Ovary (tissue), 7 donors: ENCODE measurements at regions not wholly inside any gene's neighbourhood (a gene's known extent, or its start where the extent isn't known, plus 50 kb on each side); places are given as distances from the start of the nearest gene placed in this dataset.

Experiments
- DNase-seq, 5 donors: peaks; one replicate each; pipeline ENCODE4 v3.0.0-alpha.2; 2019 to 2020
- H3K27ac ChIP-seq, 2 donors: fragments of 200-600 bp; one replicate each; pipeline versions ENCODE4 v1.5.1 to v1.8.0; 2019 to 2022
- H3K27me3 ChIP-seq: fragments of 200-600 bp; one replicate; pipeline ENCODE4 v1.8.0; 2022
- H3K36me3 ChIP-seq: fragments of 200-600 bp; sonication (generic); one replicate; pipeline ENCODE4 v1.5.1; 2019
- H3K4me1 ChIP-seq: one replicate; pipeline ENCODE4 v1.8.1; 2013; ENCODE audit warnings: mild to moderate bottlenecking, moderate library complexity; ENCODE audit not compliant: insufficient read depth
- H3K4me3 ChIP-seq: fragments of 200-600 bp; sonication (generic); one replicate; pipeline ENCODE4 v1.5.1; 2017
- H3K9me3 ChIP-seq, 2 donors: fragments of 200-600 bp in 1 of 2; sonication (generic) in 1 of 2; one replicate each; pipeline versions ENCODE4 v1.5.1 to v1.8.1; 2013 to 2019; ENCODE audit warnings: mild to moderate bottlenecking in 1 of 2, moderate library complexity in 1 of 2
- CTCF ChIP-seq, 3 donors: fragments of 450-650 bp in 2 of 3; fragments of 200-600 bp in 1 of 3; IDR thresholded peaks; one replicate each; pipeline versions ENCODE4 v1.5.1 to v1.8.0; 2016 to 2022; ENCODE audit warnings: antibody characterized with exemption in 3 of 3, mild to moderate bottlenecking in 1 of 3
- EP300 ChIP-seq: sonication (generic); formaldehyde crosslinking; IDR thresholded peaks from one replicate; pipeline ENCODE4 v1.6.1; 2017; ENCODE audit warnings: antibody characterized with exemption
- POLR2A ChIP-seq: fragments of 450-650 bp; IDR thresholded peaks from one replicate; pipeline ENCODE4 v1.6.1; 2017; ENCODE audit warnings: antibody characterized with exemption, mild to moderate bottlenecking, moderate library complexity
- WGBS, 3 donors: extraction: QIAGEN DNeasy Blood & Tissue Kit in 1 of 3; methylation state at CpG; one replicate each; pipeline versions ENCODE4 v1.1.5 to v1.1.7; 2013 to 2017; 5-methylcytosine and 5-hydroxymethylcytosine counted together
- intact Hi-C, 4 donors: fragments of 100-400 bp; cut with DNase I; formaldehyde crosslinking; loops; one replicate each; pipeline versions ENCODE4 v1.11.0 to v1.15.1; 2022 to 2023
- donor health status: DM: no; HTN: no; CAD: no; lungs with moderate emphysema.
- donor health status: DM: no; HTN: no; CAD: no.
- donor health status: Bipolar disorder and iron deficiency.
- donor health status: DM: no; HTN: no; CAD: no.
- donor health status: DM: yes; HTN: yes; CAD: no.

DNA sequence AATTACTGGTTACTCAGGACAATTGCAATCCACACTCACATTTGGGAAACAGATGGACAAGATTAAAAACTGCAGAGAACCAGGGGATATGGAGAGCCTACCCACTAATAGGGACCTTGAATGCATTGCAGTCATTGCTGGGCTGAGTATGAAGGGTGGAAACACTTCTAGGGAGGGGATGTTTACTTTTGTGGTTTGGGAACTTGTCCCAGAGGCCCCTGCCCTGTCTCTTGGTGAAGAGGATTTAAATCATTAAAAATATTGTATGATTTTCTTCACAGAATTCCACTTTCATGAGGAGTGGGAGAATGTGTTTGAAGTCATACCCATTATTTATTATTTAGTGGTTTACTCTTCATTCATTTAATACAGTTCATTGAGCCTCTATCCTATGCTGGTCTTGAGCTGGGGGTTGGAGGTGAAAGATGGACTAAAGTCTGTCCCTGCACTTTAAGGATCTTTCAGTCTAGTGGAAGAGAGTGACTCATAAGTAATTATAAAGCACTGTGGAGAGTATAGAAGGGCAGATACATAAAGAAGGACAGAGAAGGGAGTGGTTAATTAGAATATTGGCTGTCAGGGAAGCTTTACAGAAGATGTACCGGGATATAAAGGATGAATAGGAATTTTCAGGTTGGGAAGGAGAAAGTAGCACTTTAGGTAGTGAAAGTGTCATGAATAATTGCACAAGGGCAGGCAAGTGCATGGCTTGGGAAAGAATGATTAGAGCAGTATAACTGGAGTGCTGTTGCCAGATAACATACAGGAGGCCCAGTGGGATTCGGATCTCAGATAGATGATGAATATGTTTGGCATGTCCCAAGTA is 313.4 kb downstream of the LPIN1 start:
- no peak for DNase-seq
- Histone ChIP-seq H3K27me3 (no peaks in the 10 kb centered on the region), H3K36me3 (no peaks in the 10 kb centered on the region), H3K27ac (no peak overlapping the region), H3K9me3 (no peaks in the 10 kb centered on the region), H3K4me3 (no peak overlapping the region), H3K4me1 (peaks cover 2% of the 10 kb centered on the region)
- TF ChIP-seq POLR2A: no peak
- TF ChIP-seq CTCF (IDR thresholded peaks at IDR 0.05): no peak
- no peak for TF ChIP-seq EP300
- intact Hi-C loops: no loop called here
- 75 to 84% (median 83%) methylated on average over 2 of the region's 2 CpGs for WGBS, 3 donors

DNA sequence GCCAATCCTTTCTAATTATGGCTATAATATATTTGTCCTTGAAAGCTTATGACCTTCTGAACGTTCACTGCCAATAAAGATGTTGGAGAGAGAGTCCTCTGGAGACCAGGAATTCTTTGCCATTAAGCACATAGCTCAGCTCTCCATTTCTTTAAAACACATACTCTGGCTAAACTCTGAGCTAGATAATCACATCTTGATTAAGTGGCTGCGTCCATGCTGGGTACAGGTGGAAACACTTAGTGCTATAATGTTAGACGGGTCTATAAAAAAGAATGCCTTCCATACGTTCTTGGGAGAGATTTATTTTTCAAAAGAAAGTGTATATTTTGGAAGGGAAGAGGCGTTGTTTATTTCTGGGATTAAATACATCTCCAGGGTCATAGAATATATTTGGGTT is 314.5 kb downstream of the LPIN1 start:
- Histone ChIP-seq H3K27ac (no peak overlapping the region), H3K4me3 (no peak overlapping the region), H3K36me3 (no peaks in the 10 kb centered on the region), H3K4me1 (peaks cover 2% of the 10 kb centered on the region), H3K9me3 (no peaks in the 10 kb centered on the region), H3K27me3 (no peaks in the 10 kb centered on the region)
- WGBS, 3 donors: 61 to 62% (median 61%) methylated on average over 5 of the region's 5 CpGs
- TF ChIP-seq CTCF (IDR thresholded peaks at IDR 0.05): no peak
- no peak for TF ChIP-seq EP300
- TF ChIP-seq POLR2A: no peak
- intact Hi-C loops: no loop called here
- DNase-seq: no peak

DNA sequence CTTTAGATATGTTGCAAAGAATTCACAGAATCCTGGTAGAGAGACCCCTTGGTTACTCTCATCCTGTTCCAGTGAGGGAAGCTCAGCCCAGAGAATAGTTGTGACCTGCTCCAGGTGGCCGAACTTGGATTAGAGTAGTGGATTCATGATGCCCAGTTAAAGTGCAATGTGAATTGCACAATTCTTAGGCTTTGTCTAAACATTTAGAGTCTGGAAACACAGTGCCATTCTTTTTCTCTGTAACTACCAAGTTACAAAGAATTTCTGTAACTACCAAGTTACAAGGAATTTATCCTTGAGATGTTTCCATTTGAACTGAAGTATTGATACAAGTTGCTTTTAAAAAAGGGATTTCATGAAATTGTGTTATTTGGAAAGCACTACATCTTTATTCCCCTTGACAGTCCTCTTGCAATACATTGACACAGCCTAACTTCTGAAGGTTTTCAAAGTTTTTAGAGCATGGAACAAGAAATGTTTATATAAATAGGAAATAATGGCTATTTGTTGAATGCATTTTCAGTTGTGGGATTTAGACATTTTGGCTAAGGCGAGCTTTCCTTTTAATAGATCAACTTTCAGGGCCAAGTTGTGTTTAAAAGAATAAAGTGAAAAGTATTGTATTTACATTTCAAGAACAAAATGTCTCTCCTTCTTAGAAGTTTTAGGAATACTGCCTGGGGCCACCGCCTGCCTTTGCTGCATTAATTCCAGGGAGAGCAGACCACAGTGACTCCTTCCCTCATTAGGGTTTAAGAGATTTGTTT is 315.0 kb downstream of the LPIN1 start:
- peaks cover 2% of the 10 kb centered on the region for H3K4me1 ChIP-seq
- no peaks in the 10 kb centered on the region for H3K27me3 ChIP-seq
- intact Hi-C loops: no loop called here
- no peaks in the 10 kb centered on the region for H3K36me3 ChIP-seq
- no peaks in the 10 kb centered on the region for H3K9me3 ChIP-seq
- no peak overlapping the region for H3K27ac ChIP-seq
- H3K4me3 ChIP-seq: no peak overlapping the region
- no peak for DNase-seq
- WGBS, 3 donors: 22 to 40% (median 24%) methylated on average over 3 of the region's 3 CpGs
- no peak for TF ChIP-seq EP300
- no peak for TF ChIP-seq CTCF (IDR thresholded peaks at IDR 0.05)
- no peak for TF ChIP-seq POLR2A

- Histone ChIP-seq H3K9me3 (no peaks in the 10 kb centered on the region), H3K36me3 (no peaks in the 10 kb centered on the region), H3K27me3 (no peaks in the 10 kb centered on the region), H3K4me3 (no peak overlapping the region), H3K4me1 (peaks cover 2% of the 10 kb centered on the region), H3K27ac (no peak overlapping the region)
- no peak for DNase-seq
- WGBS, 3 donors: 38 to 54% (median 42%) methylated on average over 2 of the region's 2 CpGs
- intact Hi-C loops: no loop called here
- TF ChIP-seq CTCF (IDR thresholded peaks at IDR 0.05) (no peak), EP300 (no peak), POLR2A (no peak)
Observed at GRCh38 chr2:12062053-12062395, 315.6 kb downstream of the LPIN1 start.
